ENCODE measurements at regions not wholly inside any gene's neighbourhood (a gene's known extent, or its start where the extent isn't known, plus 50 kb on each side); places are given as distances from the start of the nearest gene placed in this dataset.

DNA sequence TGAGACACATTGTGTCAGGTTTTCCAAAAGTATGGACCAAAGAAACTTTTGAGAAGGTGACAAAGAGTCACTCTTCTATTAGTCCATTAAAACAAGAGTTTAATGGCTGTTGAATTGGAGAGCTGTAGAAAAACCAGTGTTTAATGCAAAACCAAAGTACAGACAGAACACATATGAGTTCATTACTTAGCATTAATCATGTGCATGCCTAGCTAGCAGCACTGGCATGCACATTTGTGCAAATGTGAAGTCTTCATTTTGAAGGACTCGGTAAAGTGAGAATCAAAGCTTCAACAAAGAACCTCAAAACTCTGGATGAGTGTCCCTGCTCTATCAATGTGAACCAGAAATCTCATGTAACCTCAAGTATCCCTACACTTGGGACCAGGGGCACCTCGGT is 256.3 kb upstream of the PPARGC1A start:
- TF ChIP-seq, protein P1, sequence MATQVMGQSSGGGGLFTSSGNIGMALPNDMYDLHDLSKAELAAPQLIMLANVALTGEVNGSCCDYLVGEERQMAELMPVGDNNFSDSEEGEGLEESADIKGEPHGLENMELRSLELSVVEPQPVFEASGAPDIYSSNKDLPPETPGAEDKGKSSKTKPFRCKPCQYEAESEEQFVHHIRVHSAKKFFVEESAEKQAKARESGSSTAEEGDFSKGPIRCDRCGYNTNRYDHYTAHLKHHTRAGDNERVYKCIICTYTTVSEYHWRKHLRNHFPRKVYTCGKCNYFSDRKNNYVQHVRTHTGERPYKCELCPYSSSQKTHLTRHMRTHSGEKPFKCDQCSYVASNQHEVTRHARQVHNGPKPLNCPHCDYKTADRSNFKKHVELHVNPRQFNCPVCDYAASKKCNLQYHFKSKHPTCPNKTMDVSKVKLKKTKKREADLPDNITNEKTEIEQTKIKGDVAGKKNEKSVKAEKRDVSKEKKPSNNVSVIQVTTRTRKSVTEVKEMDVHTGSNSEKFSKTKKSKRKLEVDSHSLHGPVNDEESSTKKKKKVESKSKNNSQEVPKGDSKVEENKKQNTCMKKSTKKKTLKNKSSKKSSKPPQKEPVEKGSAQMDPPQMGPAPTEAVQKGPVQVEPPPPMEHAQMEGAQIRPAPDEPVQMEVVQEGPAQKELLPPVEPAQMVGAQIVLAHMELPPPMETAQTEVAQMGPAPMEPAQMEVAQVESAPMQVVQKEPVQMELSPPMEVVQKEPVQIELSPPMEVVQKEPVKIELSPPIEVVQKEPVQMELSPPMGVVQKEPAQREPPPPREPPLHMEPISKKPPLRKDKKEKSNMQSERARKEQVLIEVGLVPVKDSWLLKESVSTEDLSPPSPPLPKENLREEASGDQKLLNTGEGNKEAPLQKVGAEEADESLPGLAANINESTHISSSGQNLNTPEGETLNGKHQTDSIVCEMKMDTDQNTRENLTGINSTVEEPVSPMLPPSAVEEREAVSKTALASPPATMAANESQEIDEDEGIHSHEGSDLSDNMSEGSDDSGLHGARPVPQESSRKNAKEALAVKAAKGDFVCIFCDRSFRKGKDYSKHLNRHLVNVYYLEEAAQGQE (IDR thresholded peaks at IDR 0.05): no peak
- TF ChIP-seq, protein P2, sequence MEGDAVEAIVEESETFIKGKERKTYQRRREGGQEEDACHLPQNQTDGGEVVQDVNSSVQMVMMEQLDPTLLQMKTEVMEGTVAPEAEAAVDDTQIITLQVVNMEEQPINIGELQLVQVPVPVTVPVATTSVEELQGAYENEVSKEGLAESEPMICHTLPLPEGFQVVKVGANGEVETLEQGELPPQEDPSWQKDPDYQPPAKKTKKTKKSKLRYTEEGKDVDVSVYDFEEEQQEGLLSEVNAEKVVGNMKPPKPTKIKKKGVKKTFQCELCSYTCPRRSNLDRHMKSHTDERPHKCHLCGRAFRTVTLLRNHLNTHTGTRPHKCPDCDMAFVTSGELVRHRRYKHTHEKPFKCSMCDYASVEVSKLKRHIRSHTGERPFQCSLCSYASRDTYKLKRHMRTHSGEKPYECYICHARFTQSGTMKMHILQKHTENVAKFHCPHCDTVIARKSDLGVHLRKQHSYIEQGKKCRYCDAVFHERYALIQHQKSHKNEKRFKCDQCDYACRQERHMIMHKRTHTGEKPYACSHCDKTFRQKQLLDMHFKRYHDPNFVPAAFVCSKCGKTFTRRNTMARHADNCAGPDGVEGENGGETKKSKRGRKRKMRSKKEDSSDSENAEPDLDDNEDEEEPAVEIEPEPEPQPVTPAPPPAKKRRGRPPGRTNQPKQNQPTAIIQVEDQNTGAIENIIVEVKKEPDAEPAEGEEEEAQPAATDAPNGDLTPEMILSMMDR (IDR thresholded peaks at IDR 0.05; ENCODE audit: low read depth, low read length, missing input control): no peak
